ENCODE measurements at regions not wholly inside any gene's neighbourhood (a gene's known extent, or its start where the extent isn't known, plus 50 kb on each side); places are given as distances from the start of the nearest gene placed in this dataset.

DNA sequence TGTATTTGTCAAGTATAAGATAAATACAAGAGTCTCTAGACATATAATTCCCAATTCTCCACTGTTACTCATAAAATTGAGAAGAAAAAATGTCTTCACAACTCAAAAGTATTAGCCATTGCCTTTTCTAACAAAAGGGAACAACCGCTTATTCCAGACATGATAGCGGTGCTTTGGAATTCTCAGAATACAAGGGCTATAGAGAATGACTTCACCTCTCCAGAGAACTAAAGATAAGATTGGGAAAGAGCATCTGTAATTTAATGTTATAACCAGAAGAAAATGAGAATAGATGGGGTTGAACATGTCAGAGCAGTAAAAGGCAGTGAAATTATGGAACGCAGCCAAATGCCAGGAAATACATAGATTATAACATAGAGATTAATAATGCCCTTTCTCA lies 730.8 kb downstream of the C6orf118 start:
- Mint-ChIP-seq H3K36me3 (ENCODE audit: unreplicated experiment) (no peaks in the 10 kb centered on the region), H3K27ac (ENCODE audit: unreplicated experiment) (no peak overlapping the region), H3K9me3 (ENCODE audit: unreplicated experiment) (peaks cover 39% of the 10 kb centered on the region), H3K27me3 (ENCODE audit: unreplicated experiment) (no peaks in the 10 kb centered on the region), H3K4me1 (ENCODE audit: unreplicated experiment) (no peaks in the 10 kb centered on the region), H3K4me3 (ENCODE audit: unreplicated experiment) (no peak overlapping the region)
- DNase-seq (ENCODE audit: extremely low spot score, unreplicated experiment), result no peak
- TF ChIP-seq, protein P1, sequence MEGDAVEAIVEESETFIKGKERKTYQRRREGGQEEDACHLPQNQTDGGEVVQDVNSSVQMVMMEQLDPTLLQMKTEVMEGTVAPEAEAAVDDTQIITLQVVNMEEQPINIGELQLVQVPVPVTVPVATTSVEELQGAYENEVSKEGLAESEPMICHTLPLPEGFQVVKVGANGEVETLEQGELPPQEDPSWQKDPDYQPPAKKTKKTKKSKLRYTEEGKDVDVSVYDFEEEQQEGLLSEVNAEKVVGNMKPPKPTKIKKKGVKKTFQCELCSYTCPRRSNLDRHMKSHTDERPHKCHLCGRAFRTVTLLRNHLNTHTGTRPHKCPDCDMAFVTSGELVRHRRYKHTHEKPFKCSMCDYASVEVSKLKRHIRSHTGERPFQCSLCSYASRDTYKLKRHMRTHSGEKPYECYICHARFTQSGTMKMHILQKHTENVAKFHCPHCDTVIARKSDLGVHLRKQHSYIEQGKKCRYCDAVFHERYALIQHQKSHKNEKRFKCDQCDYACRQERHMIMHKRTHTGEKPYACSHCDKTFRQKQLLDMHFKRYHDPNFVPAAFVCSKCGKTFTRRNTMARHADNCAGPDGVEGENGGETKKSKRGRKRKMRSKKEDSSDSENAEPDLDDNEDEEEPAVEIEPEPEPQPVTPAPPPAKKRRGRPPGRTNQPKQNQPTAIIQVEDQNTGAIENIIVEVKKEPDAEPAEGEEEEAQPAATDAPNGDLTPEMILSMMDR (IDR thresholded peaks at IDR 0.05), result no peak

DNA sequence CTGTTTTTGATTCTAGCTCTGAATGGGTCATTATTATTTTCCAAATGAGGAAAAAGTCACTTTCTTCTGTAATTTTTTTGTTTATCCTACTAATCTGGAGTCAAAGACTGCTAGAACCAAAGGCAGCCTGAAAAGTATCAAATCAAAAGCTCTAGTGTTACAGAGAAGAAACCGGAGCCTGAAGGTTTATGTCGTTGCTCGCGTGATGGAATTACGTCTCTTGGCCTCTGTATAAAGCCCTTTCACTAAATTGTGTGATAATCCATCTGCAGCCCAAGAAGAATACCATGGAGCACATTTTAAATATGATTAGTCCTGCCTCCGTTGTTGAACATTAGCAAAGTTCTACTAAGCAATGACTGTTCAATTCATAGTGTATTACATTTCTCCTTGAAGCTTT lies 738.6 kb downstream of the C6orf118 start:
- Mint-ChIP-seq H3K4me3 (ENCODE audit: unreplicated experiment) (no peak overlapping the region), H3K27ac (ENCODE audit: unreplicated experiment) (no peak overlapping the region), H3K36me3 (ENCODE audit: unreplicated experiment) (no peaks in the 10 kb centered on the region), H3K9me3 (ENCODE audit: unreplicated experiment) (peaks cover 36% of the 10 kb centered on the region), H3K27me3 (ENCODE audit: unreplicated experiment) (no peaks in the 10 kb centered on the region), H3K4me1 (ENCODE audit: unreplicated experiment) (no peaks in the 10 kb centered on the region)
- no peak for DNase-seq (ENCODE audit: extremely low spot score, unreplicated experiment)
- TF ChIP-seq, protein P1 (IDR thresholded peaks at IDR 0.05), result no peak

DNA sequence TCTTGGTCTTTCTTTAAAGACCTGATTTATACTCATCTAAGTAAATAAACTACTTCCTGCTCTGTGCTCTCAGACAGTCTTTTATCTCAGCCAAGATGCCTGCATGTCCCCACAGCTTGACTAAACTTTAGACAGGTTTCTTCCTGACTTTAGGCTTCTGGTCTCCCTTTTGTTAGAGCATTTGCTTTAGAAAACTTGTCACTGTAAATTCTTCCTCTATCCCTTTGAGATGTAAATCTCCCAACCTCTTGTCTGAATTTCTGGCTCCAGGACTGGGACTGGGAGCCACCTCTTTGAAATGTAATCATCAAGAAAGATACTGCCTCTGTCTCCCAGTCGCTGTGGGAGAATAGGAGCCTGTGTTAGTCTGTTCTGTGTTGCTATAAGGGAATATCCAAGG lies 739.9 kb downstream of the C6orf118 start:
- Mint-ChIP-seq H3K36me3 (ENCODE audit: unreplicated experiment) (no peaks in the 10 kb centered on the region), H3K9me3 (ENCODE audit: unreplicated experiment) (peaks cover 32% of the 10 kb centered on the region), H3K4me1 (ENCODE audit: unreplicated experiment) (no peaks in the 10 kb centered on the region), H3K27me3 (ENCODE audit: unreplicated experiment) (no peaks in the 10 kb centered on the region), H3K27ac (ENCODE audit: unreplicated experiment) (no peak overlapping the region), H3K4me3 (ENCODE audit: unreplicated experiment) (no peak overlapping the region)
- no peak for DNase-seq (ENCODE audit: extremely low spot score, unreplicated experiment)
- TF ChIP-seq, protein P1 (IDR thresholded peaks at IDR 0.05), result no peak

DNA sequence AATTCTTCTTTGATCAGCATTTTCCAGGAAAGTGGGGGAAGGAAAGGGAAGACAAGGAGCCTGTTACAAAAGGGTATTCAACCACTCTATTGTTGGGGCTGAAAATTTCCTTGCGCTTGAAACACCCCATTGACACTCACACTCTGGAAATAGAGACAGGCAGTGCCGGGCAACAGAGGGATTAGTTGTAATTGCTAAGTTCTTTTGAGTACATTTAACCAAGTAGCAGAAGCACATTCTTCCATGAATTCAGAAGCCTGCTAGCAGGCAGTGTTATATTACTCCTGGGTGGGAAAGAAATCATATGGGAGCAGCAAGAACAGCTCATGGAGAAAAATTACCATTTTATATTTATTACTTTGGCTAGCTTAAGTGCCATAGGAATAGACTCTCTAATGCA lies 745.5 kb downstream of the C6orf118 start:
- H3K9me3 Mint-ChIP-seq (ENCODE audit: unreplicated experiment), result peaks cover 32% of the 10 kb centered on the region
- H3K4me1 Mint-ChIP-seq (ENCODE audit: unreplicated experiment), result no peaks in the 10 kb centered on the region
- H3K27ac Mint-ChIP-seq (ENCODE audit: unreplicated experiment), result no peak overlapping the region
- TF ChIP-seq, protein P1 (IDR thresholded peaks at IDR 0.05), result no peak
- H3K27me3 Mint-ChIP-seq (ENCODE audit: unreplicated experiment), result no peaks in the 10 kb centered on the region
- H3K4me3 Mint-ChIP-seq (ENCODE audit: unreplicated experiment), result no peak overlapping the region
- DNase-seq (ENCODE audit: extremely low spot score, unreplicated experiment), result no peak
- no peaks in the 10 kb centered on the region for H3K36me3 Mint-ChIP-seq (ENCODE audit: unreplicated experiment)

DNA sequence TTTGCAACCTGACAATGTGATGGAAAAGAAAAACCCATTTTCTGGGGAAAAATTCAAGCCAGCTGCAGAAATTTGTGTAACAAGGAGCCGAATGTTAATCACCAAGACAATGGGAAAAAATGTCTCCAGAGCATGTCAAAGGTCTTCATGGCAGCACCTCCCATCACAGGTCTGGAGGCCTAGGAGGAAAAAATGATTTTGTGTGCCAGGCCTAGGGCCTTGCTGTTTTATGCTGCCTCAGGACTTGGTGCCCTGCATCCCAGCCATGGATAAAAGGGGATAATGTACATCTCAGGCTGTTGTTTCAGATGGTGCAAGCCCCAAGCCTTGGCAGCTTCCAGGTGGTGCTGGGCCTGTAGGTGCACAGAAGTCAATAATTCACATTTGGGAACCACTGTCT lies 747.7 kb downstream of the C6orf118 start:
- no peaks in the 10 kb centered on the region for H3K4me1 Mint-ChIP-seq (ENCODE audit: unreplicated experiment)
- H3K27ac Mint-ChIP-seq (ENCODE audit: unreplicated experiment), result no peak overlapping the region
- no peaks in the 10 kb centered on the region for H3K36me3 Mint-ChIP-seq (ENCODE audit: unreplicated experiment)
- peaks cover 36% of the 10 kb centered on the region for H3K9me3 Mint-ChIP-seq (ENCODE audit: unreplicated experiment)
- TF ChIP-seq, protein P1 (IDR thresholded peaks at IDR 0.05), result no peak
- no peaks in the 10 kb centered on the region for H3K27me3 Mint-ChIP-seq (ENCODE audit: unreplicated experiment)
- H3K4me3 Mint-ChIP-seq (ENCODE audit: unreplicated experiment), result no peak overlapping the region
- no peak for DNase-seq (ENCODE audit: extremely low spot score, unreplicated experiment)
